ENCODE measurements at regions not wholly inside any gene's neighbourhood (a gene's known extent, or its start where the extent isn't known, plus 50 kb on each side); places are given as distances from the start of the nearest gene placed in this dataset.

- TF ChIP-seq, protein P1, sequence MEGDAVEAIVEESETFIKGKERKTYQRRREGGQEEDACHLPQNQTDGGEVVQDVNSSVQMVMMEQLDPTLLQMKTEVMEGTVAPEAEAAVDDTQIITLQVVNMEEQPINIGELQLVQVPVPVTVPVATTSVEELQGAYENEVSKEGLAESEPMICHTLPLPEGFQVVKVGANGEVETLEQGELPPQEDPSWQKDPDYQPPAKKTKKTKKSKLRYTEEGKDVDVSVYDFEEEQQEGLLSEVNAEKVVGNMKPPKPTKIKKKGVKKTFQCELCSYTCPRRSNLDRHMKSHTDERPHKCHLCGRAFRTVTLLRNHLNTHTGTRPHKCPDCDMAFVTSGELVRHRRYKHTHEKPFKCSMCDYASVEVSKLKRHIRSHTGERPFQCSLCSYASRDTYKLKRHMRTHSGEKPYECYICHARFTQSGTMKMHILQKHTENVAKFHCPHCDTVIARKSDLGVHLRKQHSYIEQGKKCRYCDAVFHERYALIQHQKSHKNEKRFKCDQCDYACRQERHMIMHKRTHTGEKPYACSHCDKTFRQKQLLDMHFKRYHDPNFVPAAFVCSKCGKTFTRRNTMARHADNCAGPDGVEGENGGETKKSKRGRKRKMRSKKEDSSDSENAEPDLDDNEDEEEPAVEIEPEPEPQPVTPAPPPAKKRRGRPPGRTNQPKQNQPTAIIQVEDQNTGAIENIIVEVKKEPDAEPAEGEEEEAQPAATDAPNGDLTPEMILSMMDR (IDR thresholded peaks at IDR 0.05), result no peak
- no peak for TF ChIP-seq POLR2A (IDR thresholded peaks at IDR 0.05)
These were observed 1273.8 kb upstream of the ADGRB3 start for GRCh38 chr6:67361264-67361663.
